Lung (tissue), 11 donors: ENCODE measurements at regions not wholly inside any gene's neighbourhood (a gene's known extent, or its start where the extent isn't known, plus 50 kb on each side); places are given as distances from the start of the nearest gene placed in this dataset.

ENCODE experiments used
- ATAC-seq: fragments of 200-7000 bp; cut with Tn5 transposase; one replicate; pipeline ENCODE4 v1.9.1; 2020; ENCODE audit warnings: moderate number of reproducible peaks; ENCODE audit not compliant: insufficient read depth, low FRiP score
- DNase-seq, 3 donors: peaks; one replicate each; pipeline ENCODE4 v3.0.0-alpha.2; 2013 to 2017
- H3K27ac ChIP-seq, 2 donors: one replicate each; pipeline ENCODE4 v1.5.1; 2013; ENCODE audit warnings: mild to moderate bottlenecking in 2 of 2, moderate library complexity in 2 of 2, control low read depth in 1 of 2, inconsistent platforms in 1 of 2, low read depth in 1 of 2, low read length in 1 of 2
- H3K27me3 ChIP-seq, 3 donors: one replicate each; pipeline ENCODE4 v1.5.1; 2013; ENCODE audit warnings: low read length in 2 of 3; ENCODE audit not compliant: control insufficient read depth in 3 of 3, insufficient read depth in 3 of 3
- H3K36me3 ChIP-seq, 4 donors: one replicate each; pipeline ENCODE4 v1.5.1; 2013; ENCODE audit warnings: low read length in 4 of 4, mild to moderate bottlenecking in 1 of 4, moderate library complexity in 1 of 4; ENCODE audit not compliant: control insufficient read depth in 4 of 4, insufficient read depth in 4 of 4
- H3K4me1 ChIP-seq, 5 donors: one replicate each; pipeline ENCODE4 v1.5.1; 2013; ENCODE audit warnings: low read length in 5 of 5, mild to moderate bottlenecking in 2 of 5, moderate library complexity in 1 of 5; ENCODE audit not compliant: control insufficient read depth in 5 of 5, insufficient read depth in 5 of 5
- H3K4me3 ChIP-seq: one replicate; pipeline ENCODE4 v1.5.1; 2013; ENCODE audit warnings: mild to moderate bottlenecking, control low read depth, moderate library complexity
- H3K9ac ChIP-seq, 2 donors: one replicate each; pipeline ENCODE4 v1.5.1; 2013; ENCODE audit warnings: low read length in 2 of 2, control low read depth in 1 of 2; ENCODE audit not compliant: insufficient read depth in 1 of 2
- H3K9me3 ChIP-seq, 4 donors: one replicate each; pipeline ENCODE4 v1.5.1; 2013; ENCODE audit warnings: low read length in 3 of 4, mild to moderate bottlenecking in 1 of 4, moderate library complexity in 1 of 4; ENCODE audit not compliant: control insufficient read depth in 4 of 4, insufficient read depth in 3 of 4
- CTCF ChIP-seq: IDR thresholded peaks from 2 replicates; pipeline ENCODE4 v1.5.1; 2012; ENCODE audit warnings: mild to moderate bottlenecking; ENCODE audit errors: control extremely low read depth, extremely low read depth
- WGBS, 2 donors: extraction: QIAGEN DNeasy Blood & Tissue Kit; methylation state at CpG; one replicate each; pipeline ENCODE4 v1.1.7; 2013; 5-methylcytosine and 5-hydroxymethylcytosine counted together
- donor health status: control.
- donor health status: control.
- donor health status: Bipolar disorder and iron deficiency.
- donor health status: healthy.
- donor health status: DM: yes; HTN: yes; CAD: no.

- no peak for TF ChIP-seq CTCF
- Histone ChIP-seq H3K27ac (no peak overlapping the region), H3K27me3 (no peaks in the 10 kb centered on the region), H3K9ac (no peak overlapping the region), H3K4me3 (no peak overlapping the region), H3K36me3 (no peaks in the 10 kb centered on the region), H3K4me1 (peaks cover 0 to 3% (median 0%) of the 10 kb centered on the region in 5 donors), H3K9me3 (no peaks in the 10 kb centered on the region)
- ATAC-seq (no peak), DNase-seq (peak in 2 of 3 donors; percentile 15 to 23)
- 44 to 58% methylated on average over 3 of the region's 3 CpGs for WGBS, 2 donors
Observed at GRCh38 chr6:12232339-12232738, 57.8 kb upstream of the EDN1 start.

- Histone ChIP-seq H3K9ac (no peak overlapping the region), H3K27me3 (no peaks in the 10 kb centered on the region), H3K4me3 (no peak overlapping the region), H3K9me3 (no peaks in the 10 kb centered on the region), H3K4me1 (peaks cover 0 to 3% (median 0%) of the 10 kb centered on the region in 5 donors), H3K27ac (no peak overlapping the region), H3K36me3 (no peaks in the 10 kb centered on the region)
- WGBS, 2 donors = 69 to 81% methylated on average over 1 of the region's 1 CpG
- DNase-seq = no peak
- TF ChIP-seq CTCF = no peak
- no peak for ATAC-seq
Observed at GRCh38 chr6:12232821-12233220, 57.3 kb upstream of the EDN1 start.

GRCh38 chr6:12233693-12234571 is 56.2 kb upstream of the EDN1 start:
- Histone ChIP-seq H3K4me3 (no peak overlapping the region), H3K36me3 (no peaks in the 10 kb centered on the region), H3K27me3 (no peaks in the 10 kb centered on the region), H3K9me3 (no peaks in the 10 kb centered on the region), H3K27ac (no peak overlapping the region), H3K9ac (peak overlapping the region in 1 of 2 donors; percentile 18), H3K4me1 (peaks cover 0 to 3% (median 0%) of the 10 kb centered on the region in 5 donors)
- ATAC-seq (peak; percentile 76), DNase-seq (peak; percentile 43 to 90 (median 87))
- WGBS, 2 donors = 44 to 61% methylated on average over 4 of the region's 4 CpGs
- peak; percentile 81 for TF ChIP-seq CTCF

- no peak overlapping the region for H3K27ac ChIP-seq
- DNase-seq = no peak
- no peak for TF ChIP-seq CTCF
Observed at GRCh38 chr6:12235341-12235740, 54.8 kb upstream of the EDN1 start.

More at GRCh38 chr6:12235341-12235740, 54.8 kb upstream of the EDN1 start:
- no peak overlapping the region for H3K9ac ChIP-seq
- no peaks in the 10 kb centered on the region for H3K9me3 ChIP-seq
- H3K4me3 ChIP-seq = no peak overlapping the region
- WGBS, 2 donors = 52 to 62% methylated on average over 5 of the region's 5 CpGs
- H3K36me3 ChIP-seq = no peaks in the 10 kb centered on the region
- peaks cover 0 to 3% (median 0%) of the 10 kb centered on the region in 5 donors for H3K4me1 ChIP-seq
- H3K27me3 ChIP-seq = no peaks in the 10 kb centered on the region
- no peak for ATAC-seq
